Activated CD4-positive, alpha-beta memory T cell treated with anti-CD3 and anti-CD28 coated beads, Interleukin-2, amount 10 ng/mL, durations not matched to agents 7 days and 5 days (primary cell): ENCODE measurements at regions not wholly inside any gene's neighbourhood (a gene's known extent, or its start where the extent isn't known, plus 50 kb on each side); places are given as distances from the start of the nearest gene placed in this dataset.

Experiments
- CTCF ChIA-PET: fragments of 350-600 bp; sonication (Branson Sonifier 250); formaldehyde crosslinking; loops from one replicate; lab custom pipeline; 2021; ENCODE audit warnings: antibody characterized with exemption, inconsistent platforms; lab: Charles Lee
- POLR2A ChIA-PET: fragments of 350-600 bp; sonication (Branson Sonifier 250); formaldehyde crosslinking; loops from one replicate; lab custom pipeline; 2021; ENCODE audit warnings: antibody characterized with exemption; lab: Charles Lee
- DNase-seq: peaks from one replicate; pipeline ENCODE4 v3.0.0-alpha.2; 2020
- H3K27ac Mint-ChIP-seq: one replicate; pipeline ENCODE4 v1.8.0; 2021; ENCODE audit warnings: mild to moderate bottlenecking, mixed read lengths
- H3K27me3 Mint-ChIP-seq: one replicate; pipeline ENCODE4 v1.8.0; 2021; ENCODE audit warnings: mixed read lengths
- H3K36me3 Mint-ChIP-seq: one replicate; pipeline ENCODE4 v1.8.0; 2021; ENCODE audit warnings: low read depth, mixed read lengths
- H3K4me1 Mint-ChIP-seq: one replicate; pipeline ENCODE4 v1.8.0; 2021; ENCODE audit warnings: mixed read lengths
- H3K4me3 Mint-ChIP-seq: one replicate; pipeline ENCODE4 v1.8.0; 2021; ENCODE audit warnings: mild to moderate bottlenecking, mixed read lengths
- H3K9me3 Mint-ChIP-seq: one replicate; pipeline ENCODE4 v1.8.0; 2021; ENCODE audit warnings: mixed read lengths

DNA sequence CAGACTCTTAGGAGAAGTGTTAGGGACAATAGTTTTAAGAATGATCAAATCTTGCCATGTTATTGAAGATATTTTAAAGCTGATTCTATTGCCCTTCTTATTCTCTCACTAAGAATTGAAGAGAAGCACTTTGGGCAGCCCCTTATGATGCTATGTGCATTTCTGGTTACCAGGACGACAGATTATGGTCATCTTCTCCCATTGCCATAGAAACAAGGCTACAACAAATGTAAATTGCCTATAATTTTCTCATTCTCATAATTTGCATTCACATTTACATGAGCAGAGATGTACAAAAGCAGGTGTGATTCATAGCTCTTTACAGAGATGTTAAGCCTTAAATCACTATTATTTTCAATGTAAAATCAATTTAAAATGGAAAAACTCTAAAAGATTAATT lies 137.3 kb upstream of the PCDH9 start:
- H3K27ac Mint-ChIP-seq = no peak overlapping the region
- POLR2A ChIA-PET = no interaction called here
- no peaks in the 10 kb centered on the region for H3K27me3 Mint-ChIP-seq
- no peak for DNase-seq
- CTCF ChIA-PET = no interaction called here
- no peak overlapping the region for H3K4me3 Mint-ChIP-seq
- no peaks in the 10 kb centered on the region for H3K9me3 Mint-ChIP-seq
- no peaks in the 10 kb centered on the region for H3K4me1 Mint-ChIP-seq
- no peaks in the 10 kb centered on the region for H3K36me3 Mint-ChIP-seq

DNA sequence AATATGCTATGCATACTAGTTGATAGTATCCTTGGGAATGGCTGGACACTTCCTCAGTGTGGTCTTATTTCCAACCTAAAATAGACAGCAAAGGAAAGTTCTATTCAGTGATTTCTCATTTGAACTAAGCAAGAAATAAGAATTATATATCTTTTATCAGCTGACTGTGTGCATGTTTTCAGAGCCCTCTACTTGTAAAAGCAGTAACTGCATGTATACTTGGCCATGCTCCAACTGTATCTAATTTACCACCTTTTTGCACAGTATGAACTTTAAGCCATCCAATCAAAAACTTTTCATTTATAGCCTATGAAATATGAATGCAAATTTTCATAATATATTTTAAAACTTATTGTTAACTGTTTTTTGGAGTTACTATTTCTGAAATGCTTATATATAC lies 136.4 kb upstream of the PCDH9 start:
- CTCF ChIA-PET = no interaction called here
- no peak for DNase-seq
- Mint-ChIP-seq H3K27me3 (no peaks in the 10 kb centered on the region), H3K36me3 (no peaks in the 10 kb centered on the region), H3K9me3 (no peaks in the 10 kb centered on the region), H3K4me3 (no peak overlapping the region), H3K4me1 (no peaks in the 10 kb centered on the region), H3K27ac (no peak overlapping the region)
- POLR2A ChIA-PET = no interaction called here

DNA sequence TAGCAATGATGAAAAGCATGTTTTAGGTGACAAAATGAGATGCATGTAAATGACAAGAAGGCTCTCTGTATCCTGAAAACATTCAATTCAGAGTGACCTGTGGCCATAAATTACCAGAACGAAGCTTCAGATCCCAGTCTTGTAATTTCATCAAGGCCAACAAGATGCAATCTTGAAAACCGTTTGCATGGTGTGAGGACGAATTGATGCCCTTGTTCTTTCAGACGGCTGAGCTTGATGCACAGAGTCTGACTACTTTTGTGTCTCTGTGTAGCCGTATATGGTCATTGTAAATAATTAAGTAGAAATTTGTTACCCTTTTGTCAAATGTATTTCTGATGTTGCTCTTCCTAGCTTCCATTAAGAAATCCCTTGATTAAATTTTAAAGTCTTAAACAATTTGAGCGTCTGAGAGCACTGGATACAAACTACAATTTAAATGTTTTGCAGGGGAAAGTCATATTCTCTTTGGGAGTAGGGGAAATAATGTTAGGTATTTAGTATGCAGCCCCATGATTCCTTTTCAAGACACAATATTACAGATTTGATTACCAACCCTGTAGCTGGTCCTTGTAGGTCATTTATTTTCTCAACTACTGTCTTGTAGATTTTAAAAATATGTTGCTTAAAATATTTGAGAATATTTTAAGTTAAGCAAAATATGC lies 125.8 kb upstream of the PCDH9 start:
- no peaks in the 10 kb centered on the region for H3K4me1 Mint-ChIP-seq

DNA sequence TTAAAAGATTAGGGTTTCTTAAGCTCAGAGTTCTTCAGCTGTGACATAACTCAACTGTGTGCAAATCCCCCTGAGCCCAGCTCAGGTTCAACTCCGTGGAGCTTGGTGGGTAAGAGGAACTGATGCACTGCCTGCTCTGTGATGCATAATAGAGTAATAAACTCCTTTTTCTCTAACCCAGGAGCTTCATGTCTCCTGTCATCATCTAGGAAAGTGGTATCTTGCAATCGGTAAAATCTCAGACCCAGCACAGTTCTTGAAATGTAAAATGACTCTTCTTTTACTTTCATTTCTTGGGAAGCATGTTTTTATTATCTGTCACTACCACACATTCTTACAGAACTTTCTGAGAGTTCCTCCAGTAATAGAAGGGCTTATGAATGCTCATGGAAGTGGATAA lies 123.8 kb upstream of the PCDH9 start:
- no peak overlapping the region for H3K27ac Mint-ChIP-seq
- no peaks in the 10 kb centered on the region for H3K9me3 Mint-ChIP-seq
- POLR2A ChIA-PET = no interaction called here
- H3K4me1 Mint-ChIP-seq = no peaks in the 10 kb centered on the region
- no peaks in the 10 kb centered on the region for H3K36me3 Mint-ChIP-seq
- CTCF ChIA-PET = no interaction called here
- DNase-seq = no peak
- H3K27me3 Mint-ChIP-seq = no peaks in the 10 kb centered on the region
- no peak overlapping the region for H3K4me3 Mint-ChIP-seq

More for the DNA sequence above, 125.8 kb upstream of the PCDH9 start:
- DNase-seq = no peak
- H3K27me3 Mint-ChIP-seq = no peaks in the 10 kb centered on the region
- H3K4me3 Mint-ChIP-seq = no peak overlapping the region
- no peaks in the 10 kb centered on the region for H3K9me3 Mint-ChIP-seq
- no peaks in the 10 kb centered on the region for H3K36me3 Mint-ChIP-seq
- H3K27ac Mint-ChIP-seq = no peak overlapping the region
- ChIA-PET POLR2A (no interaction called here), CTCF (no interaction called here)

DNA sequence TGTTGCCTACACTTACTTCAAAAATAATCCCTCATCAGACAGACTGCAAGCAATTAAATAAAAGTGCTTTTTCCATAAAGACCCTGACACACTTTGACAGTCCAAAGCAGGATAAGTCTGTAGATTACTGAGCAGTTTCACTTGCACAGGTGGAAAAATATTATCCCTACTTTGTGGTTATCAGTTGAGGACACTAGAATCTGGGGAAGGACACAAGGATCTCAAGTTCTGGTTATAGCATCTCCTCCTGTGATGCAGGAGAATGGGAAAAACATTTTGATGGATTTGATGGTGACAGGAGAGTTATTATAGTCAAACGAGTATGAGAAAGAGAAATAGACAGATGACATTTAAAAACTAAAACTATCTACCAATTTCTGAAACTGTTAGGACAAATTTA lies 122.9 kb upstream of the PCDH9 start:
- no peaks in the 10 kb centered on the region for H3K27me3 Mint-ChIP-seq
- POLR2A ChIA-PET = no interaction called here
- H3K36me3 Mint-ChIP-seq = no peaks in the 10 kb centered on the region
- H3K4me3 Mint-ChIP-seq = no peak overlapping the region
- H3K27ac Mint-ChIP-seq = no peak overlapping the region
- peaks cover under 1% of the 10 kb centered on the region for H3K9me3 Mint-ChIP-seq
- CTCF ChIA-PET = no interaction called here
- no peak for DNase-seq
- no peaks in the 10 kb centered on the region for H3K4me1 Mint-ChIP-seq

DNA sequence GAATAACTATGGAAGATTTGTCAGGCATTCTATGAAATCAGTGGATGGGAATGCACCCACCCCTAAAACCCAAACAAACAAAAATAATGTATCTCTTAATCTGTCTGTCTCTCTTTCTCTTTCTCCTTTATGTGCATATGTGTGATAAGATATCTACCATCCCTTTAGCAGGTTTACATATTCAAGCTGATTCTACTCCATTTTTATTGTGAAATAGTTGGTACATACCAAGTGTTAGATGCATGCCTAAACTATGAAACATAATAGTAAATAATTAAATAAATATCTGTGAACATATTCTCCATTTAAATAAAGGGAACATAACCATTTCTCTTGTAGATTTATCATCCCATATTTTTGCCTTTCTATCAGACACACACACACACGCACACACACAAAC lies 121.8 kb upstream of the PCDH9 start:
- Mint-ChIP-seq H3K9me3 (peaks cover 6% of the 10 kb centered on the region), H3K4me1 (no peaks in the 10 kb centered on the region), H3K27ac (no peak overlapping the region), H3K4me3 (no peak overlapping the region), H3K27me3 (no peaks in the 10 kb centered on the region), H3K36me3 (no peaks in the 10 kb centered on the region)
- ChIA-PET POLR2A (no interaction called here), CTCF (no interaction called here)
- DNase-seq = no peak

DNA sequence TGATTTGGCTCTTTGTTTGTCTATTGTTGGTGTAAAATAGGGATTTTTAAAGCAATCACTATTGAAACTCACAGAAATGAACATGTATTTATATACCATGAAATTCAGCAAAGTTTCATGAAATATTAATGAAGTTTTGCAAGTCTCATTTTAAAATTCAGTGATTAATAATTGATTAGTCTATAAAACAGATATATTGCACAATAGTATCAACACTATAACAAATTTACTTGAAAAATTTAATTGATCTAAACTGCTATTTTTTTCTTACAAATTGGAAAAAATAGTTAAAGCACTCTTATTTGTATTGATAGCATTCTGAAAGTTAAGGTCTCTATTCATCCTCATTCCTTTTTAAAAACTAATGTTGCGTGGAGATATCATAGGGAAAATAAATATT lies 121.0 kb upstream of the PCDH9 start:
- no peak for DNase-seq
- POLR2A ChIA-PET = no interaction called here
- H3K4me3 Mint-ChIP-seq = no peak overlapping the region
- no peak overlapping the region for H3K27ac Mint-ChIP-seq
- no peaks in the 10 kb centered on the region for H3K27me3 Mint-ChIP-seq
- H3K9me3 Mint-ChIP-seq = peaks cover 6% of the 10 kb centered on the region
- CTCF ChIA-PET = no interaction called here
- H3K4me1 Mint-ChIP-seq = no peaks in the 10 kb centered on the region
- H3K36me3 Mint-ChIP-seq = no peaks in the 10 kb centered on the region

DNA sequence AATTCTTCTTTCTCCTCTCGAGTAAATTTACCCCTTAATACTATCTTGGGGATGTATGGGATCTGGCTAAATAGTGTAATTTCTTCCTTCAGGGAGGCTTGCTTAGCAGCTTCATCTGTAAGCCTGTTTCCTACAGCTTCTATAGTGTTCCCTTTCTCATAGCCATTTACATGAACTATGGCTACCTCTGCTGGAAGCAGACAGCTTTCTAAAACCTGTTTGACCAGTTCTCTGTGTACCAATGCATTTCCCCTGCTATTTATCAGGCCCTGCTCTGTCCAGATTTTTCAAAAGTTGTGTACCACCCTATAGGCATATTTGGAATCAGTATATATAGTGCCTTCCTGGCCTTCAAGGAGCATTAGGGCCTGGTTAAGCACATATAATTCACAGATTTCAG lies 113.6 kb upstream of the PCDH9 start:
- Mint-ChIP-seq H3K27ac (no peak overlapping the region), H3K27me3 (no peaks in the 10 kb centered on the region), H3K4me1 (no peaks in the 10 kb centered on the region), H3K9me3 (peaks cover 10% of the 10 kb centered on the region), H3K4me3 (no peak overlapping the region), H3K36me3 (no peaks in the 10 kb centered on the region)
- no peak for DNase-seq
- CTCF ChIA-PET = no interaction called here
- POLR2A ChIA-PET = no interaction called here

DNA sequence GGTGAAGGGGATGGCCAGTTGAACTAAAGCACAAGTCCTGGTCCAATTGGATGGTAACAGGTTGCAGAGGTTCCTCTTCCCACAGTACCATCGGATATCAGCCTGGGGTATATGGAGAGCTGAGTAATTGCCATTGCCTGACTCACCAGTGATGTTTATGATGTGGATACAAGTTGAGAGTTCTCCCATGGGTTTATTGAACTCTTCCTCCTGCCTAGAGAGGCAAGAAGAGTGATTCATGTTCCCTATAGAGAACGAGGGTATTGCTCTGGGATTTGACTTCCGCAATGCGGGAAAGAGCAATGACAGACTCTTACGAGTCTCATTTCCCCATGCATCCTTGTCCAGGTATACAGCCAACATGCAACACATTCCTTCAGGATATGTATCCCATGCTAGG lies 111.3 kb upstream of the PCDH9 start:
- POLR2A ChIA-PET = no interaction called here
- Mint-ChIP-seq H3K4me1 (no peaks in the 10 kb centered on the region), H3K36me3 (no peaks in the 10 kb centered on the region), H3K4me3 (no peak overlapping the region), H3K27ac (no peak overlapping the region), H3K27me3 (no peaks in the 10 kb centered on the region), H3K9me3 (peaks cover 4% of the 10 kb centered on the region)
- CTCF ChIA-PET = no interaction called here
- no peak for DNase-seq

DNA sequence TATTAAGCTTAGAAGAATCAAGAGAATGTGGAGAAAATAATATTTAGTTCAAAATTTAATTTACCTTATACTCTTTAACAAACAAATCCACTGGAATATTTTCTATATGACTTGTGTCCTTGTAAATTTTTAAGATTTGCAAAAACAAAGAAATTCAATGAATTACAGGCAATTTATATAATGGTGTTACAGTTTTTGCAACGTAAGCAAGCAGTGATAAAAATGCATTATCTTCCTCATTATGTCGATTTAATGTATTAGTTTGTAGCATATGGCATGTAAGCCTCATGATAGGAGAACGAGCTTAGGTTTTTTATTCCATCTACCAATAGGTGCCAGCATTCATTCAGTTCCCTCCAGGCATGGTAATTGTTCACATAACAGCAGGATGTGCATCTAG lies 100.0 kb upstream of the PCDH9 start:
- peaks cover 2% of the 10 kb centered on the region for H3K9me3 Mint-ChIP-seq
- no peaks in the 10 kb centered on the region for H3K4me1 Mint-ChIP-seq
- ChIA-PET POLR2A (no interaction called here), CTCF (no interaction called here)
- H3K4me3 Mint-ChIP-seq = no peak overlapping the region
- no peak for DNase-seq
- H3K36me3 Mint-ChIP-seq = no peaks in the 10 kb centered on the region
- no peak overlapping the region for H3K27ac Mint-ChIP-seq
- H3K27me3 Mint-ChIP-seq = no peaks in the 10 kb centered on the region

DNA sequence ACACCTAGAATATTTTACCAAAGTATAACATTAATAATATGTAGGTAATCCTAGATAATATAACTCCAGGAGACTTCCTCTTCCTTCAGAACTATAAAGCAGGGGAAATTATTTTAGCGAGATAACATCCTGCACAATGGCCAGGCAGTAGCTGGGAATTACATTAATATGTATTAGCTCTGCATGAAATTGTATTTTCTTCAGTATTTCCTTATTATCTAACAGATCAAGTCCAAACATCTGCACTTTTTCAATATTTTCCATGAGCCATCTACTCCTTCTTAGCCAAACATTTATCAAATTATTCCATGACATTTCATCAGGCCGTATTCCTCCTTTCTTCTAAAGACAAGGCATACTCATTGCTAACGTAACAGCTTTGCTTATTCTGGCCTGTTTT lies 98.8 kb upstream of the PCDH9 start:
- Mint-ChIP-seq H3K9me3 (peaks cover 2% of the 10 kb centered on the region), H3K27ac (no peak overlapping the region), H3K4me3 (no peak overlapping the region), H3K36me3 (no peaks in the 10 kb centered on the region), H3K27me3 (no peaks in the 10 kb centered on the region), H3K4me1 (no peaks in the 10 kb centered on the region)
- CTCF ChIA-PET = no interaction called here
- POLR2A ChIA-PET = no interaction called here
- no peak for DNase-seq

DNA sequence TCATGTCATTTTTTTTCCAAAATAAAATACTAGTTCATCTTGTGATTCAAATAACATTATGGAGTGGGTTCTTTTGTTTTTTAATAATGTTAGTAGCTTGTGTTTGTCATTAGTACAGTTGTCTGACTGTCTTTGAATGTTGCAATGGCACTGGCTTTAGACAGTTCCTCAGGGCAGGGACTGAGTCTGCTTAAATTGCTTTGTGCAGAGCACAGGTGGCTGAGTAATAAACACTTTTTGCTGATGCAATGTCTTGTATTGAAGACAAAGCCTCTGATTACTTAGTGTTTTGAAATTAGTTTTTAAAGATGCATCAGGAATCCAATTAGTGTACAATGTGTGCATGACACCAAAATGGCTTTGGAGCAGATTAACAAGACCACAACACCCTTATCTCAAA lies 88.7 kb upstream of the PCDH9 start:
- H3K27ac Mint-ChIP-seq = no peak overlapping the region

DNA sequence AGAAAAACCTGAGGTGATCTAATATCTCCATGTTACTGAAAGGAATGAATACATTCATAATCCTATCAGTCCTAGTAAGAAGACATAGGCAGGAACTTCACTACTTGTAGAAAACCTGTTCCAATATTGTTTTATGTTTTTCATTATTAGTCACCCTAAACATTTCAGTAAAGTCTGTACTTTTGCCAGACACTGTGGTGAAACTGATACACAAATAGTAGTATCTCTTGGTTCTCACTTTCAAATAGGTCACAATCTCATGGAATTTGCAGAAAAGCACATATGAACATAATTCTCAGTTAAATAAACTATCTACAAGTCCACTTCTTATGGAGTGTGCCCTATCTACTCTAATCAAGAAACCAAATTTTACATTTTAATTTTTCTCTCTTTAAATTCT lies 88.3 kb upstream of the PCDH9 start:
- Mint-ChIP-seq H3K4me1 (no peaks in the 10 kb centered on the region), H3K36me3 (no peaks in the 10 kb centered on the region), H3K9me3 (peaks cover 2% of the 10 kb centered on the region), H3K27me3 (no peaks in the 10 kb centered on the region), H3K27ac (no peak overlapping the region), H3K4me3 (no peak overlapping the region)
- ChIA-PET POLR2A (no interaction called here), CTCF (no interaction called here)
- DNase-seq = no peak

More for the DNA sequence above, 88.7 kb upstream of the PCDH9 start:
- H3K27me3 Mint-ChIP-seq = no peaks in the 10 kb centered on the region
- ChIA-PET CTCF (no interaction called here), POLR2A (no interaction called here)
- H3K36me3 Mint-ChIP-seq = no peaks in the 10 kb centered on the region
- H3K4me1 Mint-ChIP-seq = no peaks in the 10 kb centered on the region
- peaks cover 2% of the 10 kb centered on the region for H3K9me3 Mint-ChIP-seq
- no peak for DNase-seq
- no peak overlapping the region for H3K4me3 Mint-ChIP-seq

DNA sequence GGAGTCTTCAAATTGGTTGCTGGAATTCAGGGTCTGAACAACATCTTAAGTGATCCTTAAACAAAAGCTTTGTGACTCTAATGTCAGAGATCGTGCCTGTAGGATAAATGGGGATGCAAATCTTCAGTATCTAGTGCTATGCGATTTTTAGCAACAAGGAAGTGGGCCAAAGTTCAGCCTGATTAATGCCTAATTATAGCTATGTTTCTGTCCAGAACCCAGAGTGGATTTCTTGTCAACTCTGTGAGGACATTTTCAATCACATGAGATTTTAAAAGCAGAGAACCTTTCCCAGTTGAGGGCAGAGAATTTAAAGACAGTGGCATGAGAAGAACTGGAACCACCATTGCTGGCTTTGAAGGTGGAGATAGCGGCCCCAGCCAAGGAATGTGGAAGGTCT lies 84.3 kb upstream of the PCDH9 start:
- POLR2A ChIA-PET = no interaction called here
- no peak for DNase-seq

More for the DNA sequence above, 84.3 kb upstream of the PCDH9 start:
- Mint-ChIP-seq H3K9me3 (no peaks in the 10 kb centered on the region), H3K36me3 (no peaks in the 10 kb centered on the region), H3K4me1 (no peaks in the 10 kb centered on the region), H3K27ac (no peak overlapping the region), H3K27me3 (no peaks in the 10 kb centered on the region), H3K4me3 (no peak overlapping the region)
- CTCF ChIA-PET = no interaction called here
